BJ (cell line): ENCODE measurements at regions not wholly inside any gene's neighbourhood (a gene's known extent, or its start where the extent isn't known, plus 50 kb on each side); places are given as distances from the start of the nearest gene placed in this dataset.

ENCODE experiments used
- CTCF ChIA-PET: fragments of 350-600 bp; formaldehyde crosslinking; extraction: SDS; loops from one replicate; lab custom pipeline; 2021; ENCODE audit warnings: antibody characterized with exemption, inconsistent platforms; lab: Yijun Ruan, JAX
- POLR2A ChIA-PET: fragments of 300-600 bp; sonication (Branson Sonifier 250); formaldehyde crosslinking; extraction: SDS; loops from one replicate; lab custom pipeline; 2021; ENCODE audit warnings: antibody characterized with exemption; lab: Charles Lee
- DNase-seq: peaks from one replicate; pipeline ENCODE4 v3.0.0-alpha.2; 2011; ENCODE audit warnings: low read depth
- H3K27me3 ChIP-seq: 2 replicates; pipeline ENCODE4 v1.6.0; 2011; ENCODE audit warnings: low read length; ENCODE audit not compliant: control insufficient read depth, insufficient read depth
- H3K36me3 ChIP-seq: 2 replicates; pipeline ENCODE4 v1.5.1; 2011; ENCODE audit warnings: low read length; ENCODE audit not compliant: control insufficient read depth, insufficient read depth
- H3K4me3 ChIP-seq: 2 replicates; pipeline ENCODE4 v1.5.1; 2011; ENCODE audit warnings: low read depth, mild to moderate bottlenecking, control low read depth, low read length
- CTCF ChIP-seq: IDR thresholded peaks from 2 replicates; pipeline ENCODE4 v1.5.1; 2011; ENCODE audit warnings: low read depth, mild to moderate bottlenecking, control low read depth, inconsistent platforms, low read length, moderate library complexity; ENCODE audit not compliant: insufficient read depth

- ChIA-PET CTCF (interaction anchor here (1.7 to 5.1 kb wide), 2 partner anchors 284 to 288 kb away, joined by 12 to 34 read pairs; no protein-coding TSS in a partner anchor), POLR2A (no interaction called here)
- Histone ChIP-seq H3K36me3 (no peaks in the 10 kb centered on the region), H3K27me3 (no peaks in the 10 kb centered on the region), H3K4me3 (no peak overlapping the region)
- no peak for DNase-seq
- no peak for TF ChIP-seq CTCF
These were observed 74.9 kb upstream of the DLX2 start for GRCh38 chr2:172177581-172177980.

DNA sequence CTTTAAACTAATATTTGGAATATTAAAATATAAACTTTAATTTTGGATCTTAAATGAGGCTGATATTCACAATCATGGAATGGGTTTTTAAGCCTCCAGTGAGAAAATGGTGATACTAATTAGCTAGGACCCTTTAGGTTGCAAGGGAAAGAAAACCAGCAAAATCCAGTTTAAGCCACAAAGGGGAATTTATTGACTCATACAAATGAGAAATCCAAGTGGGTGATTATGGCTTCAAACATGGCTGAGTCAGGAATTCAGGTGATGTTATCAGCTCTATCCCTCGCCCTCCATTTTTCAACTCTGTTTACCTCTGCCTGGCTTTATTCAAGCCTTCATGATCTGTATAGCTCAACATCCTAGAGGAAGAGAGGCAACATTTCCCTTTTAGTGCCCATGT lies 75.3 kb upstream of the DLX2 start:
- no peak for TF ChIP-seq CTCF
- CTCF ChIA-PET, result interaction anchor here (1.3 to 5.1 kb wide), 3 partner anchors 280 to 288 kb away, joined by 3 to 34 read pairs (median 12); no protein-coding TSS in a partner anchor
- no peak overlapping the region for H3K4me3 ChIP-seq
- H3K27me3 ChIP-seq, result no peaks in the 10 kb centered on the region
- H3K36me3 ChIP-seq, result no peaks in the 10 kb centered on the region
- DNase-seq, result no peak
- POLR2A ChIA-PET, result no interaction called here

- POLR2A ChIA-PET, result no interaction called here
- DNase-seq, result no peak
- no peaks in the 10 kb centered on the region for H3K36me3 ChIP-seq
- no peaks in the 10 kb centered on the region for H3K27me3 ChIP-seq
- no peak overlapping the region for H3K4me3 ChIP-seq
- no peak for TF ChIP-seq CTCF
- CTCF ChIA-PET, result interaction anchor here (1.3 to 5.1 kb wide), 3 partner anchors 279 to 286 kb away, joined by 3 to 34 read pairs (median 8); no protein-coding TSS in a partner anchor
These were observed 76.5 kb upstream of the DLX2 start for GRCh38 chr2:172179045-172179701.

GRCh38 chr2:172181840-172182239 lies 79.1 kb upstream of the DLX2 start:
- no peaks in the 10 kb centered on the region for H3K27me3 ChIP-seq
- no peak overlapping the region for H3K4me3 ChIP-seq
- DNase-seq, result no peak
- no peak for TF ChIP-seq CTCF
- ChIA-PET POLR2A (no interaction called here), CTCF (interaction anchor here (1.2 to 5.1 kb wide), 2 partner anchors 280 to 284 kb away, joined by 3 to 34 read pairs; no protein-coding TSS in a partner anchor)
- no peaks in the 10 kb centered on the region for H3K36me3 ChIP-seq

GRCh38 chr2:172182624-172183023 lies 79.9 kb upstream of the DLX2 start:
- Histone ChIP-seq H3K36me3 (no peaks in the 10 kb centered on the region), H3K4me3 (no peak overlapping the region), H3K27me3 (no peaks in the 10 kb centered on the region)
- ChIA-PET CTCF (interaction anchor here (1.2 kb wide), 1 partner anchor 283 kb away, joined by 3 read pairs; no protein-coding TSS in a partner anchor), POLR2A (no interaction called here)
- no peak for TF ChIP-seq CTCF
- DNase-seq, result no peak
